ENCODE measurements at regions not wholly inside any gene's neighbourhood (a gene's known extent, or its start where the extent isn't known, plus 50 kb on each side); places are given as distances from the start of the nearest gene placed in this dataset.

DNA sequence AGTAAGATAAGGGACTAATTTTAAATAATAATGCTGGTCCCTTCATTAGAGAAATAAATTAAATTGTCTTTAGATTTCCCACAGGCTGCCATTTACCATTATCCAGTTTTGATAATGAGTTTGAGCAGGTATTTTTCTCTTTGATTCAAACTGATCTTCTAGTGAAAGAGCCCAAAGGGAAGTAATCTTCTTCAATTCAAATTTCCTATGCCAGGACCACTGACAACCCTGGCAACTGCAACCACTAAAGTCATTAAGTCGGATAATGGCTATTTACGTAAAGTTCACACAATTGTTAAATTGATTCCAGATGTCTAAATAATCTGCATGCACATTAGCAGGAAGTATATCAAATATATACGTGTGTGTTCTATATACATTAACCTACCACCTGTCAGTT is 399.3 kb downstream of the PTPRC start:
- Histone ChIP-seq H3K4me3 (ENCODE audit: low read length) (no peak overlapping the region), H3K9me2 (ENCODE audit: insufficient read depth, low read length) (no peaks in the 10 kb centered on the region), H3K79me2 (replicated peaks; ENCODE audit: insufficient read depth, low read length) (no peaks in the 10 kb centered on the region), H3K27ac (ENCODE audit: low read length) (no peak overlapping the region), H4K20me1 (ENCODE audit: insufficient read depth) (no peaks in the 10 kb centered on the region), H3K36me3 (ENCODE audit: insufficient read depth, low read length) (no peaks in the 10 kb centered on the region), H3F3A (ENCODE audit: insufficient read depth, low read length, poor library complexity, severe bottlenecking) (no peaks in the 10 kb centered on the region), H3K4me2 (ENCODE audit: low read length) (no peak overlapping the region), H2AFZ (ENCODE audit: low read depth, low read length) (no peak overlapping the region), H3K9me3 (ENCODE audit: low read length) (no peaks in the 10 kb centered on the region), H3K9ac (ENCODE audit: low read length) (no peak overlapping the region), H3K27me3 (ENCODE audit: insufficient read depth, low read depth, low read length) (no peaks in the 10 kb centered on the region)
- TF ChIP-seq, protein P1, sequence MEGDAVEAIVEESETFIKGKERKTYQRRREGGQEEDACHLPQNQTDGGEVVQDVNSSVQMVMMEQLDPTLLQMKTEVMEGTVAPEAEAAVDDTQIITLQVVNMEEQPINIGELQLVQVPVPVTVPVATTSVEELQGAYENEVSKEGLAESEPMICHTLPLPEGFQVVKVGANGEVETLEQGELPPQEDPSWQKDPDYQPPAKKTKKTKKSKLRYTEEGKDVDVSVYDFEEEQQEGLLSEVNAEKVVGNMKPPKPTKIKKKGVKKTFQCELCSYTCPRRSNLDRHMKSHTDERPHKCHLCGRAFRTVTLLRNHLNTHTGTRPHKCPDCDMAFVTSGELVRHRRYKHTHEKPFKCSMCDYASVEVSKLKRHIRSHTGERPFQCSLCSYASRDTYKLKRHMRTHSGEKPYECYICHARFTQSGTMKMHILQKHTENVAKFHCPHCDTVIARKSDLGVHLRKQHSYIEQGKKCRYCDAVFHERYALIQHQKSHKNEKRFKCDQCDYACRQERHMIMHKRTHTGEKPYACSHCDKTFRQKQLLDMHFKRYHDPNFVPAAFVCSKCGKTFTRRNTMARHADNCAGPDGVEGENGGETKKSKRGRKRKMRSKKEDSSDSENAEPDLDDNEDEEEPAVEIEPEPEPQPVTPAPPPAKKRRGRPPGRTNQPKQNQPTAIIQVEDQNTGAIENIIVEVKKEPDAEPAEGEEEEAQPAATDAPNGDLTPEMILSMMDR (IDR thresholded peaks at IDR 0.05; ENCODE audit: poor library complexity, severe bottlenecking), result no peak

DNA sequence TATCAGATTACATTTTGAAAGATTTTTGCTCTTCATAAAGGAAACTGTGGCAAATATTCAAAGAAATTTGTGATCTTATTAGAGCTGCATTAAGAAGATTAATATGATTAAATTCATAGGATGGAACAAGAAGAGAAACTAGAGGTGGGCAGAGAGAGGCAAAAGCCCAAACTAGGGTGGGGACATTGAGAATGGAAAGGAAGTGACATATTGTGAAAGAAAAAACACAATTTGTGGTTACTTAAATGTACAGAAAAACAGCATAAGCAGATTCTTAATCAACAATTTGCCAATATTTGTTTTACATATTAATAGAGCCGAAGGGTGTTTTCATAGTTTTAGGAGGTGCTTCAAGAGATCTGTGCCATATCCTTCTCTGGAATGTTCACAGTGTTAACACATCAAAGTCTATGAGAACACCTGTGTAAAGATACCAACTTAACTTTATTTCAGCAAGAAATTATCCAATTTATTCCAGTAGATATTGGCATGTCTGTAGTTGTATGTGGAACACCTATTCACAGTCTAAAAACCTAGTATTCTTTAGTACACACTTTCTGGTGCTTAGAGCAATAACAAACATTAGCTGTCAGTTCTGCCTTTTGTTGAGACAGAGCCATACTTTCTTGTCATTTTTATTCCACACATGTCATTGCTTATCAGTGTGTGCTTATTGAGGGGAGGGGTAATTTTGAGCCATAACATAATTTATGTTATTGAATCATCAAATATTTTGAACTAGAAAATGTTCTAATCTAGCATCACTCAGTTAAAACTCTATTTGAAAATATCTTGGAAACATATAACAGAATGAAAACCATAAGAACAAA is 401.5 kb downstream of the PTPRC start:
- Histone ChIP-seq H3K9ac (ENCODE audit: low read length) (no peak overlapping the region), H4K20me1 (ENCODE audit: insufficient read depth) (no peaks in the 10 kb centered on the region), H3K36me3 (ENCODE audit: insufficient read depth, low read length) (no peaks in the 10 kb centered on the region), H3K27ac (ENCODE audit: low read length) (no peak overlapping the region), H3K9me2 (ENCODE audit: insufficient read depth, low read length) (no peaks in the 10 kb centered on the region), H3K4me2 (ENCODE audit: low read length) (no peak overlapping the region), H3F3A (ENCODE audit: insufficient read depth, low read length, poor library complexity, severe bottlenecking) (no peaks in the 10 kb centered on the region), H3K4me3 (ENCODE audit: low read length) (no peak overlapping the region), H3K27me3 (ENCODE audit: insufficient read depth, low read depth, low read length) (no peaks in the 10 kb centered on the region), H3K79me2 (replicated peaks; ENCODE audit: insufficient read depth, low read length) (no peaks in the 10 kb centered on the region), H3K9me3 (ENCODE audit: low read length) (no peaks in the 10 kb centered on the region), H2AFZ (ENCODE audit: low read depth, low read length) (no peak overlapping the region)
- TF ChIP-seq RAD21 (conservative IDR thresholded peaks at IDR 0.05), result no peak
- TF ChIP-seq TAF1 (IDR thresholded peaks at IDR 0.05; ENCODE audit: low read depth), result no peak
- peak; percentile 56 for TF ChIP-seq POLR2AphosphoS5 (IDR thresholded peaks at IDR 0.05)
- no peak for TF ChIP-seq EZH2 (IDR thresholded peaks at IDR 0.05; ENCODE audit: borderline replicate concordance, insufficient read depth, low read length, poor library complexity, severe bottlenecking)
- TF ChIP-seq, protein P2, sequence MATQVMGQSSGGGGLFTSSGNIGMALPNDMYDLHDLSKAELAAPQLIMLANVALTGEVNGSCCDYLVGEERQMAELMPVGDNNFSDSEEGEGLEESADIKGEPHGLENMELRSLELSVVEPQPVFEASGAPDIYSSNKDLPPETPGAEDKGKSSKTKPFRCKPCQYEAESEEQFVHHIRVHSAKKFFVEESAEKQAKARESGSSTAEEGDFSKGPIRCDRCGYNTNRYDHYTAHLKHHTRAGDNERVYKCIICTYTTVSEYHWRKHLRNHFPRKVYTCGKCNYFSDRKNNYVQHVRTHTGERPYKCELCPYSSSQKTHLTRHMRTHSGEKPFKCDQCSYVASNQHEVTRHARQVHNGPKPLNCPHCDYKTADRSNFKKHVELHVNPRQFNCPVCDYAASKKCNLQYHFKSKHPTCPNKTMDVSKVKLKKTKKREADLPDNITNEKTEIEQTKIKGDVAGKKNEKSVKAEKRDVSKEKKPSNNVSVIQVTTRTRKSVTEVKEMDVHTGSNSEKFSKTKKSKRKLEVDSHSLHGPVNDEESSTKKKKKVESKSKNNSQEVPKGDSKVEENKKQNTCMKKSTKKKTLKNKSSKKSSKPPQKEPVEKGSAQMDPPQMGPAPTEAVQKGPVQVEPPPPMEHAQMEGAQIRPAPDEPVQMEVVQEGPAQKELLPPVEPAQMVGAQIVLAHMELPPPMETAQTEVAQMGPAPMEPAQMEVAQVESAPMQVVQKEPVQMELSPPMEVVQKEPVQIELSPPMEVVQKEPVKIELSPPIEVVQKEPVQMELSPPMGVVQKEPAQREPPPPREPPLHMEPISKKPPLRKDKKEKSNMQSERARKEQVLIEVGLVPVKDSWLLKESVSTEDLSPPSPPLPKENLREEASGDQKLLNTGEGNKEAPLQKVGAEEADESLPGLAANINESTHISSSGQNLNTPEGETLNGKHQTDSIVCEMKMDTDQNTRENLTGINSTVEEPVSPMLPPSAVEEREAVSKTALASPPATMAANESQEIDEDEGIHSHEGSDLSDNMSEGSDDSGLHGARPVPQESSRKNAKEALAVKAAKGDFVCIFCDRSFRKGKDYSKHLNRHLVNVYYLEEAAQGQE (IDR thresholded peaks at IDR 0.05; ENCODE audit: borderline replicate concordance), result no peak
- no peak for TF ChIP-seq SMC3 (conservative IDR thresholded peaks at IDR 0.05; ENCODE audit: poor library complexity)
- TF ChIP-seq, protein P1 (IDR thresholded peaks at IDR 0.05; ENCODE audit: poor library complexity, severe bottlenecking), result no peak
- peak; percentile 52 for TF ChIP-seq EP300 (conservative IDR thresholded peaks at IDR 0.05; ENCODE audit: poor library complexity, severe bottlenecking)
- no peak for TF ChIP-seq MXI1 (conservative IDR thresholded peaks at IDR 0.05; ENCODE audit: poor library complexity, severe bottlenecking)

Measured in neural cell (in vitro differentiated cells).